ENCODE measurements at regions not wholly inside any gene's neighbourhood (a gene's known extent, or its start where the extent isn't known, plus 50 kb on each side); places are given as distances from the start of the nearest gene placed in this dataset.
"Not testable (repeated sequence)": the region's sequence is repeated elsewhere in the genome, so short reads cannot be mapped to it uniquely, and the experiment has no call there.

DNA sequence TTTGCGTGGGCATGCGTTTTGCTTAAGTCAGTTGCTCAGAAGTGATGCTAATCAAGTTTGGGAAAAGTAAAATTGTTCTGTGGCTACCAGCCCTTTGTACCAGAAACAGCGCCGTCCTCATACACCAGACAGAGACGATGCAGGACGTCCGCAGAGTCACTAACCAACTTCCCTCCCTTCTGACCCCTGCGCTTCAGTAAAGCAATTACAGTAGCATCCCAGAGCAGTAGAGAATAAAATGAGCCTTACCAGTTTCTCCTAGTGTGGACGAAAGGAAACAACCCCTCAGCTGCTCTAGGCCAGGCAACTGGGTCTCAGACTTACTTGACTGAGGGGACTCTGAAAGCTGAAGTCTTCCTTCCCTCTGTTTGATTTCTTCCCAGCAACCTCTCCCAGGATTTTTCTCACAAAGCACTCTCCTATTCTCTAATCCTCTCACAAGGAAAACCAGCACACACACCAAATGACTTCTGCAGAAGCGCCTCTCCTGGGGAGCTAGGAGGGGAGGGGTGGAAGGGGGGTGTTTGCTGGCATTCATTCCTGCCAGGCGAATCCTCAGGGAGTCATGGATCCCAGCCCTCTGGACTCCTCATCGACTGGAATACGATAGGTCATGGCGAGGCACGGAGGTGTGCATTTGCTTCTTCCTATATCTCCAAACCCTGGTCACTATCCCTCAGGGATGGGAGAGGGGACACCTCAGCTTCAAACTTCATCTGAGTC lies 56.0 kb upstream of the MID1 start:
- DNase-seq, result no peak

DNA sequence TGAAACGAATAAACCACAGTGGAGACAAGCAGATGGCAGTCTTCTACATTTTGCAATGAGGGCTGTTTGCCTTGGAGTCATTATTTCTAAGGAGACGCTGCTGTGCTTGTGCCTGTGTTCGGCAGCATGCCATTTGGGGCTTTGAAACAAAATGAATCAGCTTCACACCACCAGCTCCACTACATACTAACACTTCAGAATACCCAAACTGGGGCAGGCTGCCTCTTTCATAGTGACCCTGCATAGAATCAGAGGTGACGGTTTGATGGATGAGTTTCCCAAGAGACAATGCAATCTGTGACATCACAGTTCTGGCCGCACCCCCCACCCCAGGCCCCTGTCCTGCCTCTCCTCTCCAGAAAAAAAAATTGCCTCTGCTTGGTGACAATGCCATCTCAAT lies 57.1 kb upstream of the MID1 start:
- DNase-seq, result no peak

DNA sequence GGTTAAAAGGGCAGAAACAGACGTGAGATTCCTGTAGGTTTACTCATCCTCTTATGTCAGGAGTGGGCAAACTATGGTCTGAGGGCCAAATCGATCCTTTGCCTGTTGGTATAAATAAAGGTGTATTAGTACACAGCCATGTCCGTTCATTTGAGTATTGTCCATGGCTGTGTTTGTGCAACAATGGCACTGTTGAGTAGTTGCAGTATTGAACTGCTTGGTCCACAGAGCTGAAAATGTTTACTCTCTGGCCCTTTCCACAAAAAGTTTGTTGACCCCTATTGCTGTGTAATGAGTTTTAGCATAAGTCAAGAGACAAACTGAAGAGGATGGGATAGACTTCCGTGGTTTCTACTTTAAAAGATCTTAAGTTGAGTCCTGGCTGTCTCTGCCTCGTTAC lies 59.0 kb upstream of the MID1 start:
- DNase-seq, result no peak

DNA sequence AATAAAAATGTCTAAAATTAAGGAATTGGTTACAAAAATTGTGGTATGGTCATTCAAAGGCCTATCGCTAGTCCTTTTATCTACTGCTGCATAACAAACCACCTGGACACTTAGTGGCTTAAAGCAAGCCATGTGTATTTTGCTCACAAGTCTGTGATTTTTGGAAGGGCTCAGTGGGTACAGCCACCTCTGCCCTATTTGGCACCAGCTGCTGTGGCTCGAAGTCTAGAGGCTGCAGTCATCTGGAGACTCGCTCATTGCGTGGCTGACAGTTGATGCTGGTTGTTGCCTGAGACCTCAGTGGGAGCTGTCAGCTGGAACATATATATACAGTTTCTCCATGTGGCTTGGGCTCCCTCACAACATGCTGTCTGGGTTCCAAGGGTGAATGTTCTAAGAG lies 60.8 kb upstream of the MID1 start:
- no peak for DNase-seq

DNA sequence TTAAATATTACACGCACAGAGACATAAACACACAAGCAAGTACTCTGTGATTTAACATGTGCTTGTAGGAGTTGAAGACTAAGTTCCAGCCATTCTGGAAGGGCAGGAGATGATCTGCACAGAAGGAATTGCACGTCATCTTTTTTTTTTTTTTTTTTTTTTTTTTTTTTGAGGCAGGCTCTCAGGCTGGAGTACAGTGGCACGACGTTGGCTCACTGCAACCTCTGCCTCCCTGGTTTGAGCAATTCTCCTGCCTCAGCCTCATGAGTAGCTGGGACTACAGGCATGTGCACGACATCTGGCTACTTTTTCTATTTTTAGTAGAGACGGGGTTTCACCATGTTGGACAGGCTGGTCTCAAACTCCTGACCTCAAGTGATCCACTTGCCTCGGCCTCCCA lies 63.2 kb upstream of the MID1 start:
- DNase-seq, result not testable (repeated sequence)

DNA sequence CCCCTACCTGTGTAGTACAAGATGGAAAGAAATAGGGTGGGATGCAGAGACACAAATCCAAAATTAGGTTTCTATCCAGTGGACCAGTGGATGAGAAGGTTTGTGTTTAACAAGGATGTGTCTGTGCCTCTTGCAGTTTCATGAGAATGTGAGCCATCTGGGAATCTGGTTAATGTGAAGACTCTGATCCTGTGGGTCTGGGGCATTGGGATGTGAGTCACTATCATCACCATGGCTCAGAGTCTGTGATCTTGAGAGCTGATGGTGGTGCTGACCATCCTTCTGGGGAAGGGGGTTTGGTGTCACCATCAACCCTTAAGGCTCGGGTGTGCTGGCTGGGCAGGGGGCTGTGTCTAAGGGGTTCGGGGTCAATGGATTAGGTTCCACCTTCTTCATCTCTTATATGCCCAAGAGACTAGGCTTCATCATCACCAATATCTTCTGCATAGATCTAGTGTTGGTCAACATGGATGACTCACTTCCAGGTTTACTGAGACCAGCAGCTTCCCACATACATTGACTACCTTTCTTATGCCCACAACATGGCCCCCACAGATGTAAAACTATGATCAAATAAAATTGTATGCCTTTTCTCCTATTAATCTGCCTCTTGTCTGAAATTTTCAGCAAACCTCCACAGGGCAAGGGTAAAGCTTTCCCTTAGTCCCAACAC lies 65.7 kb upstream of the MID1 start:
- DNase-seq, result no peak

DNA sequence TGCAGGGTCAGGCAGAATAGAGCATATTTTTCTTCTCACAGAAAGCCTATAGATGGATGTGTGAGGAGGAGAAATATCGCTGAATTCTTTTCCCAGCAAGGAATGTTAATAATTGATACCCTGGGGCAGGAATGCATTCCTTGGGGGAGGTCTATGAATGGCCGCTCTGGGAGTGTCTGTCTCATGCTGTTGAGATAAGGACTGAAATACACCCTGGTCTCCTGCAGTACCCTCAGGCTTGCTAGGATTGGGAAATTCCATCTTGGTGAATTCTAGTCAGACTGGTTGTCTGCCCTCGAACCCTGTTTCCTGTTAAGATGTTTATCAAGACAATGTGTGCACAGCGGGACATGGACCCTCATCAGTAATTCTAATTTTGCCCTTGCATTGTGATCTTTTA lies 71.4 kb upstream of the MID1 start:
- DNase-seq, result not testable (repeated sequence)

DNA sequence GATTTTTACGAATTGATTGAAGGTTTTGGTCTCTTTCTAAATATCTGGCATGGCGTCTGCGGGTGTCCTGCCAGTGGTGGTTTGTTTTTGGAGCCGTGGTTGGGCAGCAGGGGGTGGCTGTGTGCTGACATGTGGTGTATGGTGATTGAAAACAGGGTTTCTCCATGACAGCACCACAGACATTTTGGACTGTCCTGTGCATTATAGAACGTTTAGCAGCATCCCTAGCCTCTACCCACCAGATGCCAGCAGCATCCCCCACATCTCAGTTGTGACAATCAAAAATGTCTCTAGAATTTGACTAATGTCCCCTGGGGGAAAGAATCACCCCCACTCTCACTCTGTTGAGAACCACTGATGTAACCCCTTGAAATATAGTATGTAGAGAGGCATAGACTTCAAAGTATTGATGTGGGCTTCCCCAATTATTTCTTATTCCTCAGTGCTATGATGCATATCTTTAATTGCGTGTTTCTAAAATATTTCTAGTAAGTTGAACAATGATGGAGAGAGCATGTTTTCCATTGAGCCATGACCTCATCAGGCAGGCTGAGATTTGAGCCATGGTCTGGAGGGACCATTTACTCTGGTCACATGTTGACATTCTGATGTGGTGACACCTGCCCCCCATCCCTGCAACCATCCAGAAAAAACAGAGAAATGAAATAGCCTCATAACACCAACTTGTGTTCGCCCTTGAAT lies 77.4 kb upstream of the MID1 start:
- DNase-seq, result no peak

DNA sequence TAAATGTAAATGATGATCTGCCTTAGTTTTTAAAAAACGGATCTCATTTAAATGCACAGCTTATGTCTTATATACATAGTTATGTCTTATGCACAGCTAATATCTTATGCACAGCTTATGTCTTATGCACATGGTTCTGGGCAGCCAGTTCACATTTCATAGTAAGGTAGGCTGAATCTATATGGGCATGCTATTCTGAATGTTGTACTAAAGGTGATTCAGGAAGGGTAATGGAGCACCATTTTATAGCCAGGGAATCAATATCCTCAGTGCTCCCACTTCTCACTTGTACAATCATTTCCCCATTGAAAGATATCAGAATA lies 77.9 kb upstream of the MID1 start:
- DNase-seq, result no peak

DNA sequence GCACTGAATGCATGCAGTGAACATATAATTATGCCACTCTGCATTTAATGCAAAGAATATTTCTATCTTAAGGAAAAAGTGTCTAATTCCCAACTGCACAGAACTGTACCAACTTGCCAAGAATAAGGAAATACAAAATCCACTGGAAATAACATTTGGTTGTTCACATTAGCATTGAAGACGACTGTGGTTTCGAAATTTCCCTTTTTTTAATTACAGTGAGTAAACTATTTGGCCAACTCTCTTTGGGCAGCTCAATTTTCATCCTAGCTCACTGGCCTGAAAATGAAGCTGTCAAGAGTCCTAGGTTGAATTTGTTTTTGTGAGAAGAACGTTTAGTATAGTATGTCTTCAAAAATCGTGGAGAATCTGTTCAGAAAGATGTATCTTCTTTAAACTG lies 81.6 kb upstream of the MID1 start:
- DNase-seq, result no peak

DNA sequence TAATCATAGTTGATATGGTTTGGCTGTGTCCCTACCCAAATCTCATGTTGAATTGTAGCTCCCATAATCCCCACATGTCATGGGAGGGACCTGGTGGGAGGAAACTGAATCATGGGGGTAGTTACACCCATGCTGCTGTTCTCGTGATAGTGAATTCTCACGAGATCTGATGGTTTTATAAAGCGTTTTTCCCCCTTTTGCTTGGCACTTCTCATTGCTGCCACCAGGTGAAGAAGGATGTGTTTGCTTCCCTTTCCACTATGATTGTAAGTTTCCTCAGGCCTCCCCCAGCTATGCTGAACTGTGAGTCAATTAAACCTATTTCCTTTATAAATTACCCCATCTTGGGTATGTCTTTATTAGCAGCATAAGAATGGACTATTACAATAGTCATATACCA lies 86.0 kb upstream of the MID1 start:
- not testable (repeated sequence) for DNase-seq

DNA sequence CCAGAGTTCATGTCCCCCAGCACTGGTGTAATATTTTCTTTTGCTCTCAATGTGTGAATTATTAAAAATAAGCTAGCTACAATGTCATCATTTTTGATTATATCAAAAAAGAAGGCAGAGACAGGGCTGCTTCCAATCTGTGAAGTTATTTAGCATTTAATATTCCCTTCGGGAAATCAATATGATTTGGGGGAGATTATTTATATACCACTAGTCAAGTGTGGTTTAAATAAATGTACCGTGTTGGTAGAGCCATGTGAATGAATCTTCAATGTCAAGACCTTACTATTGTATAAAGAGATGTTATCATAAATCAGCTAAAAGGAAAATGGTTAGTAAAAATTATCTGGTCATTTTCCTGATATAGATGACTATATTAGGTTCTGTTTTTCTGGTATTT lies 87.4 kb upstream of the MID1 start:
- no peak for DNase-seq

DNA sequence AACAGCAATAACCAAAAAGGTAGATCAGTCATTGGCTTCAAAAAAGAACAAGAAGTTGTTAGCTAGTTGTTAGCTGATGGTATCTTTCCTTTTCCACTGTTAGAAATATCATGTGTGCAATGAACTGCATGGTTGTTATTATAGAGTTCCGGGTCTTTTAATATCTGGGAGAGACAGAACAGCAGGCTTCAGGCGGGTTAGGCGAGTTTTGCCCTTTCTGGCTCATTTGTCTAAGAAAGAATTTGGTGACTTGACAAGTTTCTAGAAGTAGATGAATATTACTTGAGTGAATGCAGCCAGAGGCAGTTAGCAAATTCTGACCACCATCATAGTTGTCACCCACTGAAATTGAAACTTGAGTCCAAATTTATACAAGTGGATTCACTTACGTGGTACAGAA lies 88.9 kb upstream of the MID1 start:
- no peak for DNase-seq

DNA sequence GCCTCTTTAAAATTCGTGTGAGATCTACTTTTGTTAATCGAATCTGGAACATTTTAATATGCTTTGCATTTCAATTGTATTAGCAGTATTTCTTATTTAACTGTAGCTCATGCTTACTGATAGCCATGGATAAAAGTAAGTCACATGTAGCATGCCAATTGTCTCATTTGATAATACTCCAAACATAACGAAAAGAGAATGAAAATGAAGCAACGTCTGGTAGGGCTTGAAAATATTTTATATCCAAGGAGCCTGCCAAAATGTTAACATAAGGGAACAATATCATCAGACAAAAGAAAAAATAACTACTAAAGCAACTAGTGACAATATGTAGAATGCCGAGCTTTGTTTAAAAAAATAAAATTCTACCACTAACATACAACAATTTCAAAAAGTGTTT lies 94.1 kb upstream of the MID1 start:
- DNase-seq, result no peak

DNA sequence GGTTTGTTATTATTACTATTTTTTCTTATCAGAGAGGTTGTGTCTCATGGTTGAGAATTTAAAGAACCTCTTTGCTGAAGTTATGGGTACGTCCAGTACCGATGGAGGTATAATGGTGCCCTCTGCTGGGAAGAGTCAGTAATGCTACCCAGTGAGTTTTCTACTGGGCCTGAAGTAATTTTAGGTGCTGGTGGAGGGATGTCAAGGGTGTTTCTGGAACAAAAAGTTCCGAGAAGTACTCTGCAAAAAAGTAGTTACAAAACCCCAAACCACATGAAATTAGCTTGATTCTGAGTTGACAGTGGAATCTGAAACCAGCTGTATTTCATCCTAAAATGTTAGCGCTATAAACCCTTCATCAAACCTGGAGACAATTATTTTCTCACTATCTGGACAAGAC lies 102.5 kb upstream of the MID1 start:
- peak; percentile 41 for DNase-seq

DNA sequence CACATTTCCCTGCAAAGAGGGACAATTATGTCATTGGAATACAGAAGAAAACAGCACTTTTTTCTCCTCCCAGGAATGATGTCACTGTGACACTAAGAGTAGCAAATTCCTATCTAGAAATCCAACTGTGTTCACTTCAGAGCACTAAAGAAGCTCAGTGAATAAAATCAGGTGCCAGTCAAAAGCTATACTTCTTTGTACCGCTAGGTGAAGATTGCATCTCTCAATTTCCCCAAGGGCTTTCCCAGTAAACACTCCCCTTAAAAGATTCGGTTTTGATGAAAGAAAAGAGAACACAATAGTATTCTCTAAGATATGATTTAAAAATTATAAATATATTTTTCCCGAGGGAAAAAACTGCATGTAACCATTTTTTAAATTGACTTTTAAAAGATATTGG lies 104.7 kb upstream of the MID1 start:
- peak; percentile 29 for DNase-seq

DNA sequence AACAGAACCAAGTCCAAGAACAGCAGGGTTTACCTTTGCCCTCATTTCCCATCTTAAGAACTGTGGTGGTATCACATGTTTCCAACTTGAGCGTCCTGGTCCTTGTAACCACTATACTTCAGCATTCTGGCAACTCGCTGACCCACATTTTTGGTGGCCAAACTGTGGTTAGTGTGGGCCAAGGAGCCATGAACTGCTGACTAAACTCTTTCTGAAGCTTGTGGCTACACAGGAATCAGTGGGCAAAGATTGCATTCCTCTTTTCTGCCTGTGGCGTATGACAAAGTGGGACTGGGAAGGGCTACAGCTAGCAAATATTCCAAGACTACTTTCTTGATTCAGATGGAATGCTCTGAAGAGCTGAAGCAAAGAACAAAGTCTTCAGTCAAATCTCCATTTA lies 106.3 kb upstream of the MID1 start:
- no peak for DNase-seq

DNA sequence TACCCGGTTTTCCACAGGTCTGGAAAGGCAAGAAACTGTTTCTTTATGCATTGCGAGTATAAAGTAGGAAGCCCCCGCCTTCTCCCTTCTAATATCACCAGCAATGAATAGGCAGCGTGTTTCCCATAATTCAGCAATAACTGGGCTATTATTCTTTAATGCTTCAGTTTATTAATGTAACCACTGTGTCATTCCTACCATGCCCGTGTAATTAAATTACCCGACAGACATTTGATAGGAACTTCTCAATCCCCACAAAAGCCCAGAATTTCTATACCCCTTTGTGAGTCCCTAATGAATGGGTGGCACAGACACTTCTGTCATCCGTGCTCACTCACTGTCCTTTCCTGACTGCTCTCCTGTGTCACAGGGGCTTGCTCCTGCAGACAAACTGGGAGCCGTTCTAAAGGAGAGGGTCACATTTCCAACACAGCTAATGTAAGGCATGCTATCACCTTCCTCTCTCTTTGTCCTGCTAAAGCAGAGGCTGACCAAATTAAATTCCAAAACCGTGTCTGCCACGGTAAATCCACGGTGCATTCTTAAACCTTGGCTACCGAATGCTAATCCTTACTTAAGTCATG lies 108.5 kb upstream of the MID1 start:
- DNase-seq, result no peak

DNA sequence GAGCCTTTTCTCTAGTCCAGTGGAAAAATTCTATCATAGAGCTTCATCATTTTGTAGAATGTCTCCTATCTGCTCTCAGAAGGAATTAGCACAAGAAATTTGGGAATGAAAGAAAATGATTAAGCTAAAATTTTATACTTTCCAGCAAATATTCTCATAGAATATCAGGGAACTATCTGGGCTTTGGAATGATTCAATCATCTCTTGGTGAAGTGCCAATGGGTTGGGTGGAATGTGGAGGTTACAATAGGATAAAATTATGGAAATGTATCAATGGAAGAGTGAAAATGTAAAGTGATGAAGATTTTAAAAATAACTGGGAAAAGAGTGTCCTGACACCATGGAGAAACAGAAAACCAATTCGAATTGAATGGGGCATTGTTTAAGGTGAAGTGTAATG lies 119.0 kb upstream of the MID1 start:
- DNase-seq, result no peak

DNA sequence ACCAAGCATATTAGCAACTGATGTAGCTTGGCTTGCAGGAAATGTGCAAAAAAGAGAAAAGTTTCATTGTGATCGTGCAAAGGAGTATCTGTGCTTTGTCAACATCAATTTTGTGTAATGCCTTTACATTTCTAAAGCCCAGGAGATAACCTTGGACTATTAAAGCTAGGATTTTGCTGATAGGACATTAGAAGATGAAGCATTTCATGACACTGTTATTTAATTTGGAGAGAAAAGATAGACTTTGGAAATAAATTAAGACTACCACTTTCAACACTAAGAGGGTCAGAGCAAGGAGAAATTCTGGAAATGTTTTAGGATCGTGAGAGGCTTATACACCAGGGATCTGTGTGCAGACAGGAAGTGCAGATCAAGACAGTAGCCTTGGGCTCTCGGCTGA lies 120.6 kb upstream of the MID1 start:
- no peak for DNase-seq

DNA sequence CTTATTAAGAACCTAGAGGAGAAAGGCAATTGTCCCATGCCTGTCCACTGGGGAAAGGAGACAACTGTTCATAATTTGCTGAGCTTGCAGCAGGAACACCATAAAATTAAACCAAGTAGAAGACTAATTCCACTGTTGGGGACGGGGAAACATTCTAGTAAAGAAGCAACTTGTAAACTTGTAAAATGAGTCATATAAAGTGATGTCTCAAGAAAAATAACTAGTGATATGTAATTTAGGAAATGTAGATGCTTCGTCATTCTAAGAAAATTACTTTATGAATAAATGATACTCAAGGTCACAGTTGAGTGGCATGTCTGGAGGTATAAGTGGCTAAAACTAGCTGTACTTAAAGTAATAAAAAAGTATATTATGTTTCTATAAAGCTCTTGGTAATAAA lies 121.2 kb upstream of the MID1 start:
- DNase-seq, result no peak

DNA sequence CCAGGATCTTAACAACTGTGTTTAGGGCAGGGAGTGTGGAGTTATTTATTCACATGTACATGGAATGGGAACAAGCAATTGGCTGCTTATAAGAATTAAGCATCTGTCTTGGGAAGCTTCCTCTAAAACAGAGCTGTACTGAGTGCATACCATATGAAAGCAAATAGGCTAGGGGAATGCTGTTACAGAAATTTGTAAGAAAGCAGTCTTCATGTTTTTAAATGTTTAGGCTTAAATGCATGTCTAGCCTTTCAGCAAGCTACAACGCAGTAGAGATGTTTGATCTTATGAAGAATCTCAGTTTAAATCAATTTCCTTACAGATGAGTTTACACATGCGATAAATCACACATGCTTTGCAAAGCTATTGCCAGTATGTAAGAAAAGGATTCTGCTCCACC lies 123.1 kb upstream of the MID1 start:
- no peak for DNase-seq

DNA sequence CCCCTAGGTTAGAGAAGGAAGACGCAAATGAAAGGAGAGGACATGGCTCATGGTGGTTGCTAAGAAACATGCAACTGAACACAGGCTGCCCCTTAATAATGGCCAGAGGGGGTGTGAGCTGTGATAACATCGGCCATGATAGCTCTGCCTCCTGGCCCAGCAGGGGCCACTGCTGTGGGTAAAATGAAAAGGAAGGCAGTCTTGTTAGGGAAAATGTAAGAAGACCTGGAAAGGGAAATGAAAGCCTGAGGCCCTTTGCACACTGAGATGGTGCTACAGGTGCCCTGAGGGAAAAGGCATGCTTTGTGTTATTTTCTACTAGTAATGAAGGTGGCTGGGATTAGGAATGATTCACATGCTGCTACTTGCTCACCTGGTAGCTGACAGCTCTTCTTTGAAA lies 123.6 kb upstream of the MID1 start:
- no peak for DNase-seq

DNA sequence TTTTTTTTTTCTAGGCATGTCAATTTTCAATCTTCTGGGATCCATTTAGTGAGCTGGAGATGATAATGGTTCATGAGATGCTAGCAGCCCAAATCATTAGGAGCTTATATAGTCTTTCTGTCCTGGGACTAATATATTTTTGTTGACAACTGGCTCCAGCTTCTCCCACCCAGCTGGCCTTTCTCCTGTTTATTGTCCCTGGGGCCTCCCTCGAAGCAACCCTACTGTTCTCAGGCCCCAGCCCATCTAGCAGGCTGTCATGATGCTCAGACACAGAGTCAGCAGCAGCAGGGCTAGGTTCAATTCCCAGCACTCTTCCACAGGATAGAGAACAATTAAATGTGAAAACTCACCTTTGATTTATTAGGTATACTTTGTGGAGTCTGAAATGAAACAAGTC lies 127.6 kb upstream of the MID1 start:
- DNase-seq, result no peak

Data from NCI-H526 treated with DMSO at 0.1 percent for 48 hours (cell line).